ENCODE measurements at regions not wholly inside any gene's neighbourhood (a gene's known extent, or its start where the extent isn't known, plus 50 kb on each side); places are given as distances from the start of the nearest gene placed in this dataset.

DNA sequence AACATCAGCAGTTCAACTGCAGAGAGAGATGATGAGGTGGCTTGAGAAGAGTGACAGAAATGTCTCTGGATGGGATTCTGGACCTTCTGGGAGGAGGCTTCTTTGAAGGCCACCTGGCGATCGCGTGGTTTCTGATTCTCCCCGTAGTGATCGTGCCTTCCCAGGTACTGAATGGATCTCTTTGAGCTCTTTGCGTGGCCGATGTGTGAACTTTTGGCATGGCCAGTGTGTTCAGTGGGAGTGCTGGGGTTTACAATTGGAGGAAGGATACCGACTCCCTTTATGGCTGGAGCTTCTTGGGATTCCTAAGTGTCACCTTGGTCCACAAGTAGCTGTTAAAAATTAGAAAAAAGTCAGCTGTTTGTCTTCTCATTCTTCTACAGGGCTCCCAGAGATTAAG is 374.7 kb downstream of the C12orf75 start:
- TF ChIP-seq NFIC (IDR thresholded peaks at IDR 0.05) (no peak), TEAD4 (IDR thresholded peaks at IDR 0.05) (no peak), ZBTB7A (IDR thresholded peaks at IDR 0.05; ENCODE audit: low read depth) (no peak), TAF1 (IDR thresholded peaks at IDR 0.05; ENCODE audit: low read depth) (no peak), EP300 (IDR thresholded peaks at IDR 0.05; ENCODE audit: borderline replicate concordance) (no peak), CREB1 (IDR thresholded peaks at IDR 0.05; ENCODE audit: low read depth) (no peak), CEBPB (IDR thresholded peaks at IDR 0.05) (no peak)
- TF ChIP-seq, protein P1, sequence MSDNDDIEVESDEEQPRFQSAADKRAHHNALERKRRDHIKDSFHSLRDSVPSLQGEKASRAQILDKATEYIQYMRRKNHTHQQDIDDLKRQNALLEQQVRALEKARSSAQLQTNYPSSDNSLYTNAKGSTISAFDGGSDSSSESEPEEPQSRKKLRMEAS (IDR thresholded peaks at IDR 0.05) = no peak
- TF ChIP-seq, protein P2, sequence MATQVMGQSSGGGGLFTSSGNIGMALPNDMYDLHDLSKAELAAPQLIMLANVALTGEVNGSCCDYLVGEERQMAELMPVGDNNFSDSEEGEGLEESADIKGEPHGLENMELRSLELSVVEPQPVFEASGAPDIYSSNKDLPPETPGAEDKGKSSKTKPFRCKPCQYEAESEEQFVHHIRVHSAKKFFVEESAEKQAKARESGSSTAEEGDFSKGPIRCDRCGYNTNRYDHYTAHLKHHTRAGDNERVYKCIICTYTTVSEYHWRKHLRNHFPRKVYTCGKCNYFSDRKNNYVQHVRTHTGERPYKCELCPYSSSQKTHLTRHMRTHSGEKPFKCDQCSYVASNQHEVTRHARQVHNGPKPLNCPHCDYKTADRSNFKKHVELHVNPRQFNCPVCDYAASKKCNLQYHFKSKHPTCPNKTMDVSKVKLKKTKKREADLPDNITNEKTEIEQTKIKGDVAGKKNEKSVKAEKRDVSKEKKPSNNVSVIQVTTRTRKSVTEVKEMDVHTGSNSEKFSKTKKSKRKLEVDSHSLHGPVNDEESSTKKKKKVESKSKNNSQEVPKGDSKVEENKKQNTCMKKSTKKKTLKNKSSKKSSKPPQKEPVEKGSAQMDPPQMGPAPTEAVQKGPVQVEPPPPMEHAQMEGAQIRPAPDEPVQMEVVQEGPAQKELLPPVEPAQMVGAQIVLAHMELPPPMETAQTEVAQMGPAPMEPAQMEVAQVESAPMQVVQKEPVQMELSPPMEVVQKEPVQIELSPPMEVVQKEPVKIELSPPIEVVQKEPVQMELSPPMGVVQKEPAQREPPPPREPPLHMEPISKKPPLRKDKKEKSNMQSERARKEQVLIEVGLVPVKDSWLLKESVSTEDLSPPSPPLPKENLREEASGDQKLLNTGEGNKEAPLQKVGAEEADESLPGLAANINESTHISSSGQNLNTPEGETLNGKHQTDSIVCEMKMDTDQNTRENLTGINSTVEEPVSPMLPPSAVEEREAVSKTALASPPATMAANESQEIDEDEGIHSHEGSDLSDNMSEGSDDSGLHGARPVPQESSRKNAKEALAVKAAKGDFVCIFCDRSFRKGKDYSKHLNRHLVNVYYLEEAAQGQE (IDR thresholded peaks at IDR 0.05; ENCODE audit: low read depth) = no peak
